Spleen (tissue), 7 donors: ENCODE measurements at regions not wholly inside any gene's neighbourhood (a gene's known extent, or its start where the extent isn't known, plus 50 kb on each side); places are given as distances from the start of the nearest gene placed in this dataset.

ENCODE experiments used
- POLR2AphosphoS5 ChIP-seq, 3 donors: sonication (generic); formaldehyde crosslinking; IDR thresholded peaks; one replicate each; pipeline ENCODE4 v1.5.1; 2017; ENCODE audit warnings: antibody characterized with exemption in 3 of 3
- TF ChIP-seq, protein P1 (sequence below), 11 experiments: fragments of 200-600 bp in 7 of 11; fragments of 450-650 bp in 4 of 11; sonication (generic) in 4 of 11; IDR thresholded peaks in 8 of 11; conservative IDR thresholded peaks in 3 of 11; 1 replicate in 7 of 11; 2 replicates in 4 of 11; pipeline versions ENCODE4 v1.4.0 to v1.8.0; 2016 to 2021; ENCODE audit warnings: antibody characterized with exemption in 11 of 11, inconsistent platforms in 4 of 11, mild to moderate bottlenecking in 1 of 11
- donor health status: DM: no; HTN: no; CAD: no; lungs with moderate emphysema.
- donor health status: DM: no; HTN: no; CAD: no.
- donor health status: DM: no; HTN: no; CAD: no.

DNA sequence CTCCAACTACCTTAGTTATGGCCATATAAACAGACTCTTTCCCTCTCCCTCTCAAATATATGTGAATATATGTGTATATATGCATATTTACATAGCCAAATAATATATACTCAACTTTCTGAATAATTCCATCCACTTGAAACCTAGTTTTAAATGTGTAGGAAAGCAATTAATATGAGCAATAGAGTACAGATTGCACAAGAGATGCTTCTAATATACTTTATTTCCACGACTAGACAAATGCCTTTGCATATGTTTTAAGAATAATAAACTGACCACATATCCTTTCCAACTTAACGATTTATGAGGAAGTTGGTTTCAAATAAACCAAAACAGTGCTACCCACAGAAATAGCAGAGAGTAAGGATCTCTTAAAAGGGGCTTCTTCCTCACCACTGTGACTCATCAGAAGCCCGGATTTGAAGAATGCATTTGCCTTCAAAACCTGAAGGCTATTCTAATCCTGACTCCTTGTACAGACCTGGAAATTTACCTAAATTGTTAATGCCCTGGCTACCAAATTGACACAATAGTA, 266.3 kb downstream of the AHR start:
- TF ChIP-seq, protein P1, sequence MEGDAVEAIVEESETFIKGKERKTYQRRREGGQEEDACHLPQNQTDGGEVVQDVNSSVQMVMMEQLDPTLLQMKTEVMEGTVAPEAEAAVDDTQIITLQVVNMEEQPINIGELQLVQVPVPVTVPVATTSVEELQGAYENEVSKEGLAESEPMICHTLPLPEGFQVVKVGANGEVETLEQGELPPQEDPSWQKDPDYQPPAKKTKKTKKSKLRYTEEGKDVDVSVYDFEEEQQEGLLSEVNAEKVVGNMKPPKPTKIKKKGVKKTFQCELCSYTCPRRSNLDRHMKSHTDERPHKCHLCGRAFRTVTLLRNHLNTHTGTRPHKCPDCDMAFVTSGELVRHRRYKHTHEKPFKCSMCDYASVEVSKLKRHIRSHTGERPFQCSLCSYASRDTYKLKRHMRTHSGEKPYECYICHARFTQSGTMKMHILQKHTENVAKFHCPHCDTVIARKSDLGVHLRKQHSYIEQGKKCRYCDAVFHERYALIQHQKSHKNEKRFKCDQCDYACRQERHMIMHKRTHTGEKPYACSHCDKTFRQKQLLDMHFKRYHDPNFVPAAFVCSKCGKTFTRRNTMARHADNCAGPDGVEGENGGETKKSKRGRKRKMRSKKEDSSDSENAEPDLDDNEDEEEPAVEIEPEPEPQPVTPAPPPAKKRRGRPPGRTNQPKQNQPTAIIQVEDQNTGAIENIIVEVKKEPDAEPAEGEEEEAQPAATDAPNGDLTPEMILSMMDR (IDR thresholded peaks at IDR 0.05 in 8 of 11, conservative IDR thresholded peaks at IDR 0.05 in 3 of 11): no peak
- no peak for TF ChIP-seq POLR2AphosphoS5 (IDR thresholded peaks at IDR 0.05)
